ENCODE measurements at regions not wholly inside any gene's neighbourhood (a gene's known extent, or its start where the extent isn't known, plus 50 kb on each side); places are given as distances from the start of the nearest gene placed in this dataset.

DNA sequence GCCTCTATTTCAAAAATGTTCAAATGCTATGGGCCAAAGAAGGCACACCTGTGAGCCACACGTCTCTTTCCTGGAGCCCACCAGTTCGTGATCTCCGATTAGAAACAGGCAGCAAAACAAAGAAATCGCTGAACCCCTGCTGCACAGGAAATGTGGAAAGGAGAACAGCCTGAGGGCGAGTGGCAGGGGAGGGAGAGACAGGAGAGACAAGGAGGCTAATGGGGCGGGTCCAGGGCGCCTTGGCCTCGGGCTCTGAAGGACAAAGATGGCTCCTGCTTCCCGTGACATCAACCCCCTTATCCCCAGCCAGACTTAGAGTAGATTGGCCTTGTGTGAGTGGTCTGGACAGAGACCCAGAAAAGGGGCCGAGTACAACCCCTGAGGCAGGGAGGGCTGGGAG, 62.4 kb upstream of the DOCK1 start:
- H3K36me3 Mint-ChIP-seq = no peaks in the 10 kb centered on the region
- H3K4me3 Mint-ChIP-seq = no peak overlapping the region
- no peak overlapping the region for H3K27ac Mint-ChIP-seq
- no peaks in the 10 kb centered on the region for H3K27me3 Mint-ChIP-seq
- intact Hi-C loops (cut with micrococcal nuclease) = no loop called here
- DNase-seq = no peak
- no peaks in the 10 kb centered on the region for H3K9me3 Mint-ChIP-seq
- H3K4me1 Mint-ChIP-seq (ENCODE audit: low read depth) = no peaks in the 10 kb centered on the region
- ChIA-PET POLR2A (no interaction called here), CTCF (no interaction called here)

DNA sequence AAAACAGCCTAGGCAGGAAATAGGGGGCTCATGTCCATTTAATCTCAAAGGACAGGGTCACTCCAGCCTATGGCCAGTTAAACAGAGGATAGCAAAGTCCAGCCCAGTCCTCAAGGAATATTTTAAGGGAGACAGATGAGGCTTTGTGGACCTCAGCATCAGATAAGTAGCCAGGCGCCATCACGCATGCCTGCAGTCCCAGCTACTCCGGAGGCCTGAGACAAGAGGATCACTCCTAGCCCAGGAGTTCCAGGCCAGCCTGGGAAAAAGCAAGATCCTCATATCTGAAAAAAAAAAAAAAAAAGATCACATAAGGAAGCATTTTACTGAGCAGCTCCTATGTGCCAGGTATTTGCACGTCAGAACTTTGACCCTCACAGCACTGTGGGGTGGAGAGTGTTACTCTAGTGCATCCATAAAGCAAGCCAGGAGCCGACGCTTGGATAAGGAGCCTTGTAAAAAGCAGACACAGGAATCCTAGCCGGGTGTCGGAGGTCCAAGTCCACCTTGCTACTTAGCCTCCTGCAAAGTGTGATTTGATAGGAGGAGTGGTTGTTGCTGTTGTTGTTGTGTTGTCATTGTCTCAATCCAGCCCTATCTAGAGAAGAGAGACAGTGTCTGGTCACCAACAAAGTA, 61.8 kb upstream of the DOCK1 start:
- H3K4me3 Mint-ChIP-seq = no peak overlapping the region
- no peak for DNase-seq
- H3K4me1 Mint-ChIP-seq (ENCODE audit: low read depth) = no peaks in the 10 kb centered on the region
- no peaks in the 10 kb centered on the region for H3K9me3 Mint-ChIP-seq
- intact Hi-C loops (cut with micrococcal nuclease) = no loop called here
- no peaks in the 10 kb centered on the region for H3K36me3 Mint-ChIP-seq
- H3K27ac Mint-ChIP-seq = no peak overlapping the region
- CTCF ChIA-PET = no interaction called here
- POLR2A ChIA-PET = no interaction called here
- no peaks in the 10 kb centered on the region for H3K27me3 Mint-ChIP-seq

DNA sequence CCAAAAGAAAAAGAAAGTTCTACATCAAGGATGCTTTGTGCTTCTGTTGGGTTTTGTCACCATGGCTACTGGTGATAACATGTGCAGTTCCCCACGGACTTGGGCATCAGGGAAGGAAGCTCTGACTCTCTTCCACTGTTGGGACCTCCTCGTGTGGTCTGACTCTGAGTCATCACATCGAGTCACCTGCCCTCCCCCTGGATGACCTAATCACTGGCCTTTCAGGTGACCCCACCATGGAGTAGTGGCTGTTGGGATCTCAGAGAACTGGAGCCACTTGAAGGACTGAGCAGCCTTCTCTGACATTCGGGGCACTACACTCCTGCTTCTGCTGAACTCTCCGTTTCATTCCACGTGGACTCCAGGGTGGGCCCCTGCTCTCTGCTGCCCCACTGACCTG, 60.8 kb upstream of the DOCK1 start:
- Mint-ChIP-seq H3K27me3 (no peaks in the 10 kb centered on the region), H3K4me3 (no peak overlapping the region), H3K9me3 (no peaks in the 10 kb centered on the region), H3K36me3 (no peaks in the 10 kb centered on the region), H3K4me1 (ENCODE audit: low read depth) (no peaks in the 10 kb centered on the region), H3K27ac (no peak overlapping the region)
- CTCF ChIA-PET = no interaction called here
- intact Hi-C loops (cut with micrococcal nuclease) = no loop called here
- DNase-seq = no peak
- POLR2A ChIA-PET = no interaction called here

DNA sequence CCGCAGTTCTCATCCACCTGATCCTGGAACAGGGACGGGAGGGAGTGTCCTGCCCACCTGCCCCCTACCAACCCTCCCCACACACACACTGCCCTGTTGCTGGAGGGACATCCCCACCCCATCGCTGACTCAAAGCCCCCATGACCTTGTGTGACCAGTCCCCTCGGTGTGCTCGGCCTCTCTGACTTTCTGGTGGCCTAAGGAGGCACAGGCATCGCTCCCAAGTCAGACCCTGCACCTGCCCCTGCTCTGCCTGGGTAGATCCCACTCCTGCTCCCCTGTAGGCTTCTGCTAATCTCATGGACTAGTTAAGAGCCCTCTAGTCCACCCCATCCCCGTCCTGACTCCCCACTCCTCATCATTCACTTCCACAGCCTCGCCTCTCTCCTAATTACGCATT, 58.8 kb upstream of the DOCK1 start:
- Mint-ChIP-seq H3K27me3 (no peaks in the 10 kb centered on the region), H3K27ac (no peak overlapping the region), H3K9me3 (peaks cover 3% of the 10 kb centered on the region)

DNA sequence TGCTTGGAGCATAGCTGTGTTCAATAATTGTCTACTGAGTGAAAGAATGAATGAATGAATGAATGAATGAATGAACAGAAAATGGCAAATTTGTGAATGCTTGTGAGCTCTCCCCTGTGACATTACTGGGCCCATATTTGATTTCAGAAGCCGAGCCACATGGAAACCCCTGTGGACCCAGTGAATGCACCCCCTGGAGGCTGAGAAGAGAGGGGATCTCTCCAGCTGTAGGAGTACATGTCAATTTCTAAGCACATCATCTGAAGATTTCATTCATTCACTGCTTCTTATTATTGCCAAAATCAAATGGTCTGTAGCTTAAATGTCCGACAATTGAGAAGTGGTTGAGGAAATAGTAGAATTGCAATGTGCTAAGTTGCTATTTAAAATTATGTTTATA, 58.3 kb upstream of the DOCK1 start:
- Mint-ChIP-seq H3K36me3 (no peaks in the 10 kb centered on the region), H3K4me3 (no peak overlapping the region), H3K9me3 (peaks cover 3% of the 10 kb centered on the region), H3K27ac (no peak overlapping the region), H3K4me1 (ENCODE audit: low read depth) (no peaks in the 10 kb centered on the region), H3K27me3 (no peaks in the 10 kb centered on the region)
- intact Hi-C loops (cut with micrococcal nuclease) = no loop called here
- ChIA-PET POLR2A (no interaction called here), CTCF (no interaction called here)
- no peak for DNase-seq

More for the DNA sequence above, 58.8 kb upstream of the DOCK1 start:
- ChIA-PET CTCF (no interaction called here), POLR2A (no interaction called here)
- no peak for DNase-seq
- Mint-ChIP-seq H3K36me3 (no peaks in the 10 kb centered on the region), H3K4me1 (ENCODE audit: low read depth) (no peaks in the 10 kb centered on the region), H3K4me3 (no peak overlapping the region)
- intact Hi-C loops (cut with micrococcal nuclease) = no loop called here

DNA sequence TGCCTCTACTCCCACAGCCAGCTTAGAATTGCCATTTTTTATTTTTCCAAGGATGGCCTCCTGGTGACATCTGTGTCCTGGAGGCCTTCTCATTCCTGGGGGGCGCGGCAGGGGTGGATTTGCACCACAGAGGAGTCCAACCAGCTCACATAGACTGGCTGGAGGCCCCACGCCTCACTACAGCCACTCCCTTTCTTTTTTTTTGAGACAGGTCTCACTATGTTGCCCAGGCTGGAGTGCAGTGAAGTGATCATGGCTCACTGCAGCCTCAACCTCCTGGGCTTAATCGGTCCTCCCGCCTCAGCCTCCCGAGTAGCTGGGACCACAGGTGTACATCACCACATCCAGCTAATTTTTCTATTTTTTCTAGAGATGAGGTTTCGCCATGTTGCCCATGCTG, 57.6 kb upstream of the DOCK1 start:
- Mint-ChIP-seq H3K27ac (no peak overlapping the region), H3K4me1 (ENCODE audit: low read depth) (no peaks in the 10 kb centered on the region), H3K4me3 (no peak overlapping the region), H3K27me3 (no peaks in the 10 kb centered on the region), H3K36me3 (no peaks in the 10 kb centered on the region), H3K9me3 (peaks cover 3% of the 10 kb centered on the region)
- CTCF ChIA-PET = no interaction called here
- intact Hi-C loops (cut with micrococcal nuclease) = no loop called here
- POLR2A ChIA-PET = no interaction called here
- no peak for DNase-seq

DNA sequence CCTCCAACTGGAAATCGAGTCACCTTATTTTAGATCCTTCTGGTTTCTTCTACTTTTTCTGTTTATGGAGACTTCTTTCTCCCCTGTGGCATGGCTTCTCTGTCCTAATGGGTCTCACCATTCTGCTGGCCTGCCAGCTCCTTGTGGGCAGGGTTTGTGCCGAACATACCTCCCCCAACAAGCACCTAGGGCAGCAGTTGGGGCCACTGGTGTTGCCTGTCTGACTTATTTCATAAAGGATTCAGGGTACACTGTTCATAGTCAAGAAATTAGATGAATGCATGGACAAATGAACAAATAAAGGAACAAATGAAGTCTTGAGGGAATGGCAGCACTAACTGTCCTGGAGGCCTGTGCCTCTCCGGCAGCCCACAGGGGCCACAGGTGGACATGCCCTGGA, 55.6 kb upstream of the DOCK1 start:
- H3K4me1 Mint-ChIP-seq (ENCODE audit: low read depth) = no peaks in the 10 kb centered on the region
- ChIA-PET CTCF (no interaction called here), POLR2A (no interaction called here)
- intact Hi-C loops (cut with micrococcal nuclease) = no loop called here
- no peak overlapping the region for H3K27ac Mint-ChIP-seq
- H3K27me3 Mint-ChIP-seq = no peaks in the 10 kb centered on the region
- DNase-seq = no peak
- H3K9me3 Mint-ChIP-seq = peaks cover 3% of the 10 kb centered on the region
- no peaks in the 10 kb centered on the region for H3K36me3 Mint-ChIP-seq
- no peak overlapping the region for H3K4me3 Mint-ChIP-seq

DNA sequence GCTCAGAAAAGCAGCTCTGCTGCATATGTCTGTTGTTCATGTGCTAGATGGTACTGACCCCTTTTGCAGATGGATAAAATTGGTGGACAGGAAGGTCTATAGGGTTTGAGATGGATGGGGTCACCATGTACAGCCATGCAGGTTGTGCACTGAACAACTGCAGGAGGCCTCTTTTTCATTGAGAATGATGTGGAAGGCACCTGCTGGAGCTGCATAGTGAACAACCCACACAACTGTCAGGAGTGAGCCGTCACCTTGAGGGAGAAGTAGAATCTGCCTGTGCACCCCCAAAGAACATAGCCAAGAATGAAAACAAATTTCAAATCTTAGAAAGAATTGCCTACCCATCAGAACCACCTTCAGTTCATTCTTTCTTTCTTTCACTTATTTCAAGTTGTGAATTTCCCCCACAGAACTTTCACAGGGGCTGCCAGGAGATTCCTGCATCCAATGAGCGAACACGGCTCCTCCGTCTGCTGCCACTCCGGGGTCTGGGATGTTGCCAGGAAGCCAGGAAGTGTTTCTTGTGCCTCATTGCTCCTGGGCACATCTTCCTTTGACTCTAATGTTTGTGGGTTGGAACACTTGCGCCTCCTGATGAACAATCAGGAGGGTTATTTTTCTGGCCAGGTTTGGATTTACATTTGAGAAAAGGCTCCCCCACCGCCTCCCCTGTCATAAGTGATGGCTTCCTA, 53.7 kb upstream of the DOCK1 start:
- Mint-ChIP-seq H3K4me3 (no peak overlapping the region), H3K36me3 (no peaks in the 10 kb centered on the region), H3K9me3 (peaks cover 3% of the 10 kb centered on the region)

DNA sequence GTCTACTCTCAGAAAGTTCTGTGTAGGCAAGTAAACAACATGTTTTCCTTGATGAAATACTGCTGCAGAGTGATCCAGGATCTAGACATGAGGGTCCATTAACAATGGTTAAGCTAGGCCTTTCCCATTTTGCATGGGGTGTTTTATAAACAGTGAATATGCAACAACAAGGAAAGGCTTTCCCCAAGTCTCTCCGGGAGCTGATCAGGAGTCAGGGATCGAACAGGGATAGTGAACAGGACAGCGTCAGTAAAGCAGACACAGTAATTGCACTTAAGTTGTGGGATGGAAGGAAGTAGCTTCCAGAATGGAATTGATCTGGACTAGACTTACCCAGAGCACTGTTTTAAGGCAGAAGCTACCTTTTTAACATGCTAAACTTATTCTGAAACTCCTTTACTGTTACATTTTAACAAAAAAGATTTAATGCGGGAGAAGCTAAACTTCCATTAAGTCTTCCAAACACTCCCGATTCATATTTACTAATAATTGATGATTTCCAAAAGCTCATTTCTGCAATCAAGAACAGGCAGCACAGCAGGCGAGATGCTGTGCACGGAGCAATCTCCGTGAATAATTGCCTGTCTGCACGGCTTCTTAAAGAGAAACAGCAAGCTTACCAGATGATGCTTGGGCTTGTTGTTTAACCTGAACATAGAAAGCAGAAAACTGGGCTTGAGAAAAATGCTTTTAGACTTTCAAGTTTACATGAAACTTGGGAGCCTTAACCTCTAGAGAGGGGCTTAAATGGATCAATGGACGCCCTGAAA, 50.3 kb upstream of the DOCK1 start:
- ChIA-PET CTCF (no interaction called here), POLR2A (no interaction called here)
- no peak overlapping the region for H3K27ac Mint-ChIP-seq
- no peak overlapping the region for H3K4me3 Mint-ChIP-seq
- no peaks in the 10 kb centered on the region for H3K4me1 Mint-ChIP-seq (ENCODE audit: low read depth)
- peaks cover 3% of the 10 kb centered on the region for H3K9me3 Mint-ChIP-seq
- no peaks in the 10 kb centered on the region for H3K36me3 Mint-ChIP-seq
- no peak for DNase-seq
- intact Hi-C loops (cut with micrococcal nuclease) = no loop called here
- no peaks in the 10 kb centered on the region for H3K27me3 Mint-ChIP-seq

More for the DNA sequence above, 53.7 kb upstream of the DOCK1 start:
- Mint-ChIP-seq H3K27ac (no peak overlapping the region), H3K27me3 (no peaks in the 10 kb centered on the region), H3K4me1 (ENCODE audit: low read depth) (no peaks in the 10 kb centered on the region)
- intact Hi-C loops (cut with micrococcal nuclease) = no loop called here
- ChIA-PET CTCF (no interaction called here), POLR2A (no interaction called here)
- no peak for DNase-seq

Measured in activated CD4-positive, alpha-beta memory T cell treated with anti-CD3 and anti-CD28 coated beads for 36 hours (primary cell).